KG1 (cell line): ENCODE measurements at regions not wholly inside any gene's neighbourhood (a gene's known extent, or its start where the extent isn't known, plus 50 kb on each side); places are given as distances from the start of the nearest gene placed in this dataset.
"Not testable (repeated sequence)": the region's sequence is repeated elsewhere in the genome, so short reads cannot be mapped to it uniquely, and the experiment has no call there.

Experiments used
- DNase-seq: peaks from one replicate; lab custom pipeline; 2025; lab: John Stamatoyannopoulos, UW

GRCh38 chr9:12424243-12424642 is 268.9 kb upstream of the TYRP1 start:
- DNase-seq: no peak

GRCh38 chr9:12425878-12426864 is 267.0 kb upstream of the TYRP1 start:
- DNase-seq: no peak

GRCh38 chr9:12439267-12439666 is 253.9 kb upstream of the TYRP1 start:
- DNase-seq: no peak

- not testable (repeated sequence) for DNase-seq
Measured at GRCh38 chr9:12441080-12441479, 252.1 kb upstream of the TYRP1 start.

GRCh38 chr9:12441506-12441905 is 251.7 kb upstream of the TYRP1 start:
- DNase-seq: no peak

GRCh38 chr9:12448246-12448645 is 244.9 kb upstream of the TYRP1 start:
- no peak for DNase-seq

GRCh38 chr9:12457237-12457636 is 235.9 kb upstream of the TYRP1 start:
- DNase-seq: no peak

- no peak for DNase-seq
Measured at GRCh38 chr9:12461763-12462460, 231.3 kb upstream of the TYRP1 start.

GRCh38 chr9:12462861-12463260 is 230.3 kb upstream of the TYRP1 start:
- DNase-seq: no peak

- DNase-seq: no peak
Measured at GRCh38 chr9:12463641-12464040, 229.5 kb upstream of the TYRP1 start.

- DNase-seq: no peak
Measured at GRCh38 chr9:12464400-12464799, 228.8 kb upstream of the TYRP1 start.

GRCh38 chr9:12464910-12465512 is 228.2 kb upstream of the TYRP1 start:
- no peak for DNase-seq

- no peak for DNase-seq
Measured at GRCh38 chr9:12469084-12469483, 224.1 kb upstream of the TYRP1 start.

GRCh38 chr9:12494411-12494810 is 198.8 kb upstream of the TYRP1 start:
- no peak for DNase-seq

- DNase-seq: no peak
Measured at GRCh38 chr9:12497790-12498189, 195.4 kb upstream of the TYRP1 start.

GRCh38 chr9:12502520-12502919 is 190.7 kb upstream of the TYRP1 start:
- no peak for DNase-seq

GRCh38 chr9:12503606-12504122 is 189.5 kb upstream of the TYRP1 start:
- no peak for DNase-seq

GRCh38 chr9:12510551-12510950 is 182.6 kb upstream of the TYRP1 start:
- no peak for DNase-seq

- DNase-seq: no peak
Measured at GRCh38 chr9:12511726-12512125, 181.5 kb upstream of the TYRP1 start.

- DNase-seq: no peak
Measured at GRCh38 chr9:12516031-12516430, 177.2 kb upstream of the TYRP1 start.

- no peak for DNase-seq
Measured at GRCh38 chr9:12516573-12516972, 176.6 kb upstream of the TYRP1 start.

GRCh38 chr9:12538842-12539579 is 154.2 kb upstream of the TYRP1 start:
- no peak for DNase-seq
